WTC11 (cell line): ENCODE measurements at regions not wholly inside any gene's neighbourhood (a gene's known extent, or its start where the extent isn't known, plus 50 kb on each side); places are given as distances from the start of the nearest gene placed in this dataset.

Experiments
- ATAC-seq: fragments of 200-7000 bp; cut with Tn5 transposase; 2 replicates; pipeline ENCODE4 v1.10.0; 2021; ENCODE audit warnings: mild to moderate bottlenecking, moderate library complexity
- CTCF ChIA-PET: fragments of 300-600 bp; sonication (Branson Sonifier 250); formaldehyde crosslinking; loops from one replicate; lab custom pipeline; 2021; ENCODE audit warnings: antibody characterized with exemption; lab: Charles Lee
- POLR2A ChIA-PET: fragments of 350-600 bp; sonication (Branson Sonifier 250); formaldehyde crosslinking; loops from one replicate; lab custom pipeline; 2021; ENCODE audit warnings: antibody characterized with exemption; lab: Charles Lee
- DNase-seq: peaks from one replicate; pipeline ENCODE4 v3.0.0; 2021; ENCODE audit warnings: low spot score
- H3K27ac Mint-ChIP-seq: 2 replicates; pipeline ENCODE4 v1.8.0; 2021; ENCODE audit warnings: mixed read lengths
- H3K27me3 Mint-ChIP-seq: 2 replicates; pipeline ENCODE4 v1.8.0; 2021; ENCODE audit warnings: low read depth, mild to moderate bottlenecking, moderate library complexity, mixed read lengths
- H3K36me3 Mint-ChIP-seq: 2 replicates; pipeline ENCODE4 v1.8.0; 2021; ENCODE audit warnings: mixed read lengths
- H3K4me1 Mint-ChIP-seq: 2 replicates; pipeline ENCODE4 v1.8.0; 2022; ENCODE audit warnings: mixed read lengths
- H3K4me3 Mint-ChIP-seq: 2 replicates; pipeline ENCODE4 v1.8.0; 2021; ENCODE audit warnings: mild to moderate bottlenecking, moderate library complexity, mixed read lengths
- H3K9me3 Mint-ChIP-seq: 2 replicates; pipeline ENCODE4 v1.8.0; 2021; ENCODE audit warnings: mixed read lengths
- CREM ChIP-seq: sonication (generic); formaldehyde crosslinking; IDR thresholded peaks from 2 replicates; pipeline ENCODE4 v1.8.1; 2022; ENCODE audit warnings: mild to moderate bottlenecking, missing genetic modification reagents, moderate library complexity
- FOXP1 ChIP-seq: sonication (generic); formaldehyde crosslinking; IDR thresholded peaks from 2 replicates; pipeline ENCODE4 v1.8.0; 2022; ENCODE audit warnings: missing genetic modification reagents, mild to moderate bottlenecking, moderate library complexity, borderline replicate concordance
- GTF2I ChIP-seq: fragments of 250-450 bp; sonication (Bioruptor Pico); conservative IDR thresholded peaks from 2 replicates; pipeline ENCODE4 v1.4.0; 2021; ENCODE audit warnings: mild to moderate bottlenecking
- JUN ChIP-seq: sonication (generic); formaldehyde crosslinking; IDR thresholded peaks from 2 replicates; pipeline ENCODE4 v1.8.0; 2023; ENCODE audit warnings: mild to moderate bottlenecking, missing genetic modification reagents
- KAT7 ChIP-seq: sonication (generic); formaldehyde crosslinking; IDR thresholded peaks from 2 replicates; pipeline ENCODE4 v1.8.1; 2023; ENCODE audit warnings: missing genetic modification reagents, mild to moderate bottlenecking, borderline replicate concordance
- MXD4 ChIP-seq: fragments of 250-450 bp; sonication (Bioruptor Pico); IDR thresholded peaks from 2 replicates; pipeline ENCODE4 v1.8.0; 2021; ENCODE audit warnings: mild to moderate bottlenecking, moderate library complexity, borderline replicate concordance
- TCF7 ChIP-seq: sonication (generic); formaldehyde crosslinking; IDR thresholded peaks from 2 replicates; pipeline ENCODE4 v1.8.0; 2022; ENCODE audit warnings: mild to moderate bottlenecking, low read depth, missing genetic modification reagents, moderate library complexity
- ZBTB21 ChIP-seq: sonication (generic); formaldehyde crosslinking; IDR thresholded peaks from 2 replicates; pipeline ENCODE4 v1.8.1; 2023; ENCODE audit warnings: mild to moderate bottlenecking, missing genetic modification reagents, borderline replicate concordance
- ZNF281 ChIP-seq: sonication (generic); formaldehyde crosslinking; IDR thresholded peaks from 2 replicates; pipeline ENCODE4 v1.8.0; 2023; ENCODE audit warnings: mild to moderate bottlenecking, missing genetic modification reagents
- TF ChIP-seq, protein P1 (sequence below): fragments of 250-450 bp; sonication (Bioruptor Pico); IDR thresholded peaks from 2 replicates; pipeline ENCODE4 v1.9.0; 2021; ENCODE audit warnings: mild to moderate bottlenecking
- TF ChIP-seq, protein P2 (sequence below): sonication (generic); formaldehyde crosslinking; IDR thresholded peaks from 2 replicates; pipeline ENCODE4 v1.8.0; 2022; ENCODE audit warnings: missing genetic modification reagents
- TF ChIP-seq, protein P3 (sequence below): sonication (generic); formaldehyde crosslinking; conservative IDR thresholded peaks from 2 replicates; pipeline ENCODE4 v1.8.1; 2022; ENCODE audit warnings: mild to moderate bottlenecking, missing genetic modification reagents
- TF ChIP-seq, protein P4 (sequence below): sonication (generic); formaldehyde crosslinking; IDR thresholded peaks from 2 replicates; pipeline ENCODE4 v1.8.1; 2023; ENCODE audit warnings: mild to moderate bottlenecking, moderate library complexity, missing genetic modification reagents
- TF ChIP-seq, protein P5 (sequence below): sonication (generic); formaldehyde crosslinking; conservative IDR thresholded peaks from 2 replicates; pipeline ENCODE4 v1.8.1; 2023; ENCODE audit warnings: mild to moderate bottlenecking, low read depth, missing genetic modification reagents, moderate library complexity
- TF ChIP-seq, protein P6 (sequence below): fragments of 250-450 bp; sonication (Bioruptor Pico); IDR thresholded peaks from 2 replicates; pipeline ENCODE4 v1.9.0; 2021; ENCODE audit warnings: moderate library complexity, mild to moderate bottlenecking, inconsistent platforms, borderline replicate concordance
- TF ChIP-seq, protein P7 (sequence below): sonication (generic); formaldehyde crosslinking; IDR thresholded peaks from 2 replicates; pipeline ENCODE4 v1.8.1; 2022; ENCODE audit warnings: mild to moderate bottlenecking, moderate library complexity, missing genetic modification reagents

DNA sequence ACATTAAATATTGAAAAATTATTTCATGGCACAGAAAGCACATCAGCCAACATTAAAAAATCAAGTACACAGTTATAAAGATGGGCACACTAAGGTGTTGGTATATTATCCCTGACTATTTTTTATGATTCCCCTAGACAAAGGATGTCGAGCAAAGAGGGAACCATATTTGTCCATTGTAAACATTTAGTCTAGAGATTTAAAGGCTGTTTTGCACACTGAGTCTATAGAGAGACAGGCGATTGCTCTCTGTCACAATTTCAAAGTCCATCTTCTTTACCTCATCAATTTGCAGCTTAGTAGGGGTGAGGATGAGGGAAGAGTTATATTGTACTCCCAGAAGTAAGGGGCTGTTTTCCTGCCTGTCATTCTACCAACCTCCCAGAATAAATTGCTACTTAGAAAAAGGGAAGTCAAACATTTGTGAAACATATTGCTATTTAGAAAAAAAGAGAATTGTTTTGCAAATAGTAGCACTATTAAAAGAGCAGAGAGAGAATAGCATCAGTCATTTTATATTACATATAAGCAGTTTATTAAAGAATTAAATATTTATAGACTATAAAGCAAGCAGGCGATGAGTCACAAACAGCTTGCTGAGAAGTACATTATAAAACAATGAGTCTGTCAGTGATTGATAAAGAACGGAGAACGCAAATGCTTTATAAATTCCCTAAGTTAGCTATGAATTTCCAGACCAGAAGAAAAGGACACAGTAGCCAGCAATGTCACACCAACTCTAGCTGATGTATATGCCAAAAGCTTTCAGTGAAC, 270.6 kb upstream of the PMFBP1 start (continued):
- TF ChIP-seq FOXP1 (CRISPR knock-in tag) (no peak), GTF2I (CRISPR knock-in tag) (no peak), CREM (no peak), ZNF281 (CRISPR knock-in tag) (no peak), KAT7 (CRISPR knock-in tag) (no peak)
- TF ChIP-seq, protein P1, sequence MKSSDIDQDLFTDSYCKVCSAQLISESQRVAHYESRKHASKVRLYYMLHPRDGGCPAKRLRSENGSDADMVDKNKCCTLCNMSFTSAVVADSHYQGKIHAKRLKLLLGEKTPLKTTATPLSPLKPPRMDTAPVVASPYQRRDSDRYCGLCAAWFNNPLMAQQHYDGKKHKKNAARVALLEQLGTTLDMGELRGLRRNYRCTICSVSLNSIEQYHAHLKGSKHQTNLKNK, result no peak
- TF ChIP-seq, protein P2, sequence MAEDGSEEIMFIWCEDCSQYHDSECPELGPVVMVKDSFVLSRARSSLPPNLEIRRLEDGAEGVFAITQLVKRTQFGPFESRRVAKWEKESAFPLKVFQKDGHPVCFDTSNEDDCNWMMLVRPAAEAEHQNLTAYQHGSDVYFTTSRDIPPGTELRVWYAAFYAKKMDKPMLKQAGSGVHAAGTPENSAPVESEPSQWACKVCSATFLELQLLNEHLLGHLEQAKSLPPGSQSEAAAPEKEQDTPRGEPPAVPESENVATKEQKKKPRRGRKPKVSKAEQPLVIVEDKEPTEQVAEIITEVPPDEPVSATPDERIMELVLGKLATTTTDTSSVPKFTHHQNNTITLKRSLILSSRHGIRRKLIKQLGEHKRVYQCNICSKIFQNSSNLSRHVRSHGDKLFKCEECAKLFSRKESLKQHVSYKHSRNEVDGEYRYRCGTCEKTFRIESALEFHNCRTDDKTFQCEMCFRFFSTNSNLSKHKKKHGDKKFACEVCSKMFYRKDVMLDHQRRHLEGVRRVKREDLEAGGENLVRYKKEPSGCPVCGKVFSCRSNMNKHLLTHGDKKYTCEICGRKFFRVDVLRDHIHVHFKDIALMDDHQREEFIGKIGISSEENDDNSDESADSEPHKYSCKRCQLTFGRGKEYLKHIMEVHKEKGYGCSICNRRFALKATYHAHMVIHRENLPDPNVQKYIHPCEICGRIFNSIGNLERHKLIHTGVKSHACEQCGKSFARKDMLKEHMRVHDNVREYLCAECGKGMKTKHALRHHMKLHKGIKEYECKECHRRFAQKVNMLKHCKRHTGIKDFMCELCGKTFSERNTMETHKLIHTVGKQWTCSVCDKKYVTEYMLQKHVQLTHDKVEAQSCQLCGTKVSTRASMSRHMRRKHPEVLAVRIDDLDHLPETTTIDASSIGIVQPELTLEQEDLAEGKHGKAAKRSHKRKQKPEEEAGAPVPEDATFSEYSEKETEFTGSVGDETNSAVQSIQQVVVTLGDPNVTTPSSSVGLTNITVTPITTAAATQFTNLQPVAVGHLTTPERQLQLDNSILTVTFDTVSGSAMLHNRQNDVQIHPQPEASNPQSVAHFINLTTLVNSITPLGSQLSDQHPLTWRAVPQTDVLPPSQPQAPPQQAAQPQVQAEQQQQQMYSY (CRISPR knock-in tag), result no peak
- TF ChIP-seq, protein P3, sequence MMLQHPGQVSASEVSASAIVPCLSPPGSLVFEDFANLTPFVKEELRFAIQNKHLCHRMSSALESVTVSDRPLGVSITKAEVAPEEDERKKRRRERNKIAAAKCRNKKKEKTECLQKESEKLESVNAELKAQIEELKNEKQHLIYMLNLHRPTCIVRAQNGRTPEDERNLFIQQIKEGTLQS (CRISPR knock-in tag), result no peak
- TF ChIP-seq, protein P4, sequence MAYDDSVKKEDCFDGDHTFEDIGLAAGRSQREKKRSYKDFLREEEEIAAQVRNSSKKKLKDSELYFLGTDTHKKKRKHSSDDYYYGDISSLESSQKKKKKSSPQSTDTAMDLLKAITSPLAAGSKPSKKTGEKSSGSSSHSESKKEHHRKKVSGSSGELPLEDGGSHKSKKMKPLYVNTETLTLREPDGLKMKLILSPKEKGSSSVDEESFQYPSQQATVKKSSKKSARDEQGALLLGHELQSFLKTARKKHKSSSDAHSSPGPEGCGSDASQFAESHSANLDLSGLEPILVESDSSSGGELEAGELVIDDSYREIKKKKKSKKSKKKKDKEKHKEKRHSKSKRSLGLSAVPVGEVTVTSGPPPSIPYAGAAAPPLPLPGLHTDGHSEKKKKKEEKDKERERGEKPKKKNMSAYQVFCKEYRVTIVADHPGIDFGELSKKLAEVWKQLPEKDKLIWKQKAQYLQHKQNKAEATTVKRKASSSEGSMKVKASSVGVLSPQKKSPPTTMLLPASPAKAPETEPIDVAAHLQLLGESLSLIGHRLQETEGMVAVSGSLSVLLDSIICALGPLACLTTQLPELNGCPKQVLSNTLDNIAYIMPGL, result no peak

DNA sequence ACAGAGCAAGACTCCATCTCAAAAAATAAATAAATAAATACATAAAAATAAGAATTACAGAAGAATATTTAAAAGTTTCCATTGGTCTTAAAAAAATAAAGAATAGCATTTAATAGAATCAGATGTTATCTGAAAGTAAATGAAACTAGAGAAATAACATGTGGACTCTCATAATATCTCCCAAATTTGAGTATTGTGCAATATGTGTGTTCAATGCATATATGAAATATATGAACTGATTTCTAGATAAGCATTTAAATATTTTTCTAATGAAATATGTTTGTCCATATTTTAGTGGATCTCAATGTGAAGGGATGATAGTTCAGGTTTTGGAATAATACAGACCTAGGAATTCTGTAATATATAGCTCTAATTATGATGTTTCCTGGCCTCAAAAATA, 265.9 kb upstream of the PMFBP1 start:
- Mint-ChIP-seq H3K27ac (no peak overlapping the region), H3K9me3 (peaks cover 51% of the 10 kb centered on the region), H3K27me3 (no peaks in the 10 kb centered on the region), H3K36me3 (peaks cover 43% of the 10 kb centered on the region), H3K4me3 (no peak overlapping the region), H3K4me1 (no peaks in the 10 kb centered on the region)
- ATAC-seq (no peak), DNase-seq (no peak)
- ChIA-PET POLR2A (no interaction called here), CTCF (no interaction called here)
- no peak for TF ChIP-seq JUN (CRISPR knock-in tag)
- TF ChIP-seq ZNF281 (CRISPR knock-in tag), result no peak
- TF ChIP-seq, protein P5, sequence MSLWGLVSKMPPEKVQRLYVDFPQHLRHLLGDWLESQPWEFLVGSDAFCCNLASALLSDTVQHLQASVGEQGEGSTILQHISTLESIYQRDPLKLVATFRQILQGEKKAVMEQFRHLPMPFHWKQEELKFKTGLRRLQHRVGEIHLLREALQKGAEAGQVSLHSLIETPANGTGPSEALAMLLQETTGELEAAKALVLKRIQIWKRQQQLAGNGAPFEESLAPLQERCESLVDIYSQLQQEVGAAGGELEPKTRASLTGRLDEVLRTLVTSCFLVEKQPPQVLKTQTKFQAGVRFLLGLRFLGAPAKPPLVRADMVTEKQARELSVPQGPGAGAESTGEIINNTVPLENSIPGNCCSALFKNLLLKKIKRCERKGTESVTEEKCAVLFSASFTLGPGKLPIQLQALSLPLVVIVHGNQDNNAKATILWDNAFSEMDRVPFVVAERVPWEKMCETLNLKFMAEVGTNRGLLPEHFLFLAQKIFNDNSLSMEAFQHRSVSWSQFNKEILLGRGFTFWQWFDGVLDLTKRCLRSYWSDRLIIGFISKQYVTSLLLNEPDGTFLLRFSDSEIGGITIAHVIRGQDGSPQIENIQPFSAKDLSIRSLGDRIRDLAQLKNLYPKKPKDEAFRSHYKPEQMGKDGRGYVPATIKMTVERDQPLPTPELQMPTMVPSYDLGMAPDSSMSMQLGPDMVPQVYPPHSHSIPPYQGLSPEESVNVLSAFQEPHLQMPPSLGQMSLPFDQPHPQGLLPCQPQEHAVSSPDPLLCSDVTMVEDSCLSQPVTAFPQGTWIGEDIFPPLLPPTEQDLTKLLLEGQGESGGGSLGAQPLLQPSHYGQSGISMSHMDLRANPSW (CRISPR knock-in tag), result no peak
- no peak for TF ChIP-seq ZBTB21 (CRISPR knock-in tag)
- TF ChIP-seq, protein P6, sequence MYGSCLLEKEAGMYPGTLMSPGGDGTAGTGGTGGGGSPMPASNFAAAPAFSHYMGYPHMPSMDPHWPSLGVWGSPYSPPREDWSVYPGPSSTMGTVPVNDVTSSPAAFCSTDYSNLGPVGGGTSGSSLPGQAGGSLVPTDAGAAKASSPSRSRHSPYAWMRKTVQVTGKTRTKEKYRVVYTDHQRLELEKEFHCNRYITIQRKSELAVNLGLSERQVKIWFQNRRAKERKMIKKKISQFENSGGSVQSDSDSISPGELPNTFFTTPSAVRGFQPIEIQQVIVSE (CRISPR knock-in tag), result no peak
- TF ChIP-seq, protein P7, sequence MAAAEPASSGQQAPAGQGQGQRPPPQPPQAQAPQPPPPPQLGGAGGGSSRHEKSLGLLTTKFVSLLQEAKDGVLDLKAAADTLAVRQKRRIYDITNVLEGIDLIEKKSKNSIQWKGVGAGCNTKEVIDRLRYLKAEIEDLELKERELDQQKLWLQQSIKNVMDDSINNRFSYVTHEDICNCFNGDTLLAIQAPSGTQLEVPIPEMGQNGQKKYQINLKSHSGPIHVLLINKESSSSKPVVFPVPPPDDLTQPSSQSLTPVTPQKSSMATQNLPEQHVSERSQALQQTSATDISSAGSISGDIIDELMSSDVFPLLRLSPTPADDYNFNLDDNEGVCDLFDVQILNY, result no peak
- TF ChIP-seq MXD4, result no peak
- TF ChIP-seq TCF7, result no peak
